HG03097 (cell line): ENCODE measurements at regions not wholly inside any gene's neighbourhood (a gene's known extent, or its start where the extent isn't known, plus 50 kb on each side); places are given as distances from the start of the nearest gene placed in this dataset.

Experiments
- ATAC-seq: cut with Tn5 transposase; IDR thresholded peaks from one replicate; pipeline ENCODE4 v1.9.1; 2021; ENCODE audit not compliant: unreplicated experiment, low FRiP score

DNA sequence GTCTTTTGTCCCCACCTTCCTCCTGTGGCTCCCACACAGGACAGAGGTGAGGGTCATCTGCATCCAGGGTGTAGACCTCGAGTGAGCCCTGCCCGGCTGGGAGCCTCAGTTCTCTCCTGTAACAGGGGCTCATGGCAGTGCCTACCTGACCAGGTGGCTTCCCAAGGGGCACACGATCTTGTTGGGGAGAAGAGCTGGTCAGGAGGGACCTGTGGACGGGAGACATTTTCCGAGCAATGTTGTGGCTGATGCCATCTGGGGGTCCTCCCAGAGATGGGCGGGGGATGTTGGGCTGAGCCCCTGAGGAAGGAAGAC lies 51.9 kb downstream of the CEBPB start:
- ATAC-seq = no peak

GRCh38 chr20:50242863-50243609 lies 52.4 kb downstream of the CEBPB start:
- ATAC-seq = no peak

GRCh38 chr20:50243610-50244351 lies 53.2 kb downstream of the CEBPB start:
- ATAC-seq = no peak

GRCh38 chr20:50244352-50245149 lies 53.9 kb downstream of the CEBPB start:
- ATAC-seq = no peak

GRCh38 chr20:50245498-50246366 lies 55.1 kb downstream of the CEBPB start:
- ATAC-seq = no peak

- ATAC-seq = no peak
Observed at GRCh38 chr20:50246367-50247195, 56.0 kb downstream of the CEBPB start.

- no peak for ATAC-seq
Observed at GRCh38 chr20:50247196-50248094, 56.8 kb downstream of the CEBPB start.

GRCh38 chr20:50248104-50248641 lies 57.5 kb downstream of the CEBPB start:
- no peak for ATAC-seq

DNA sequence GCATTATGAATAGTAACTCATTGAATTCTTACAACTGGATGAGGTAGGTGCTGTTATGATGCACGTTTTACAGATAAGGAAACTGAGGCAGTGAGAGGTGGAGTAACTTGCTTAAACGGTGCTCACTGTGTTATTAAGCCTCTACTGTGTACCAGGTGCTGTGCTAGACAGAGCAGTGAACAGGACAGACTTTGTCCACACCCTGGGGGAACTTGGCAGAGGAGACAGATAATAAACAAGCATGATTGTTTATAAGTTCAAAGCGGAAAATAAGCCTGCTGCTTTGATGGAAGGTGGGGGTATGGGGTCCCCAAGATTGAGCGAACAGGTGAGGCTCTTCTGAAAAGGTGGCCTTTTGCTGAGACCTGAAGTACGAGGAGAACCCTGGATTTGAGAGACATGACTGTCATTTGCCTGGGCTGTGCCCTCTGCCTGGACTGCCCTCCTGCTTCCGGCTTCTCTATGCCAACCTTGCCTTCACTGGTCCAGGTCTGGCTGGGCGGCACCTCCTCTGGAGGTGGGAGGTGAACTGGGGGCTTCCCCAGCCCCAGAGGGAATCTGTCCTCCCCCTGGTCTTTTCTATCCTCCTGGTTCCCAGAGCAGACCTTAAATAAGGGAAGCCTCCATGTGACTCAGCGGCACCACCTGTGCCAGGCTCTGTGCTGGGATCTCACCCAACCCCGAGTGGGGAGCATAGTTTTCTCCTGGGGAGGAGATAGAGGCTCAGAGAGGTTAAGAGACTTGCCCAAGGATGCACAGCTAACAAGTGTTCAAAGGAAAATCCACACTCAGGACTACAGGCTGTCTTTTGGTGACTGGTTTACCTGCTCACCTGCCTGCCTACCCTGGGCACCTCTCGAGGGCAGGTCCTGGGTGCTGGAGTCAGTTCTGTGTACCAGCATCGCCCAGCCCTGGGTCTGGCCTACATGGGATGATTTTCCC lies 59.1 kb downstream of the CEBPB start:
- no peak for ATAC-seq

- ATAC-seq = no peak
Observed at GRCh38 chr20:50250679-50251382, 60.2 kb downstream of the CEBPB start.

GRCh38 chr20:50251383-50251748 lies 60.7 kb downstream of the CEBPB start:
- no peak for ATAC-seq

- no peak for ATAC-seq
Observed at GRCh38 chr20:50251992-50252511, 61.4 kb downstream of the CEBPB start.

- ATAC-seq = no peak
Observed at GRCh38 chr20:50252701-50253100, 62.1 kb downstream of the CEBPB start.

DNA sequence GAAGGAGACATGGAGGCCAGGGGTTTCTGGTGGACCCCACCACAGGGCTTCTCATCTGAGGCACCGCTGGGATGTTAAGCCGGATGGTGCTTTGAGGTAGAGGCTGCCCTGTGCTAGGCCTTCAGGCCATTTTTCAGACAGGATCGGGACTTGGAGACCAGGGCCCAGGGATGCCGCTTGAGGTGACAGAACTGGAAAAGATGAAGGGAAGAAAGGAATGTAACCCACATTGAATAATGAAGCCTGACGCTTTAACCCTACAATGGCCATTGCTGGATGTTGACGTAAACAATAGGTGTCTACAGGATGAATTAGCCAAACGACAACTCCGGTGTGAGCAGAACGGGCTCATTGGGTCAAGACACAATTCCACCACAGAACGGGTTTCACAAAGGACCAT lies 62.5 kb downstream of the CEBPB start:
- no peak for ATAC-seq

DNA sequence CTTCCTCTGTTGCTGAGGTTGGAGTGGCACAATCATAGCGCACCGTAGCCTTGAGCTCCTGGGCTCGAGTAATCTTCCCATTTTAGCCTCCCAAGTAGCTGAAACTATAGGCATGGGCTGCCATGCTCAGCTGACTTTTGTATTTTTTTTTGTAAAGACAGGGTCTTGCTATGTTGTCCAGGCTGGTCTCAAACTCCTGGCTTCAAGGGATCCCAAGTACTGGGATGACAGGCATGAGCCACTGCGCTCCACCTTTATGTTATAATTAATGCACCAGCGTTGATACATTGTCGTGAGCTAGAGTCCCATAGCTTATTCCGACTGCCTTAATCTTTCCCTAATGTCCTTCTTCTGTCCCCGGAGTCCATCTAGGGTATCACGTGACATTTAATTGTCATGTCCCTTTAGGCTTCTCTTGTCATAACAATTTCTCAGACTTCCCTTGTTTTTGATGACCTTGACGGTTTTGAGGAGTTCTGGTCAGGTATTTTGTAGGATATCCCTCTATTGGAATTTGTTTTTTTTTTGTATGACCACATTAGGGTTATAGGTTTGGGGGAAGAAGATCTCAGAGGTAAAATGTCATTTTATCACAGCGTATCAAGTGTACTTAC lies 63.9 kb downstream of the CEBPB start:
- ATAC-seq = no peak

GRCh38 chr20:50256577-50256976 lies 65.9 kb downstream of the CEBPB start:
- no peak for ATAC-seq
